ENCODE measurements at regions not wholly inside any gene's neighbourhood (a gene's known extent, or its start where the extent isn't known, plus 50 kb on each side); places are given as distances from the start of the nearest gene placed in this dataset.

- Histone ChIP-seq H3K9me3 (ENCODE audit: control insufficient read depth, low read depth, low read length) (peaks cover 29% of the 10 kb centered on the region), H3K4ac (ENCODE audit: low read depth, low read length) (no peak overlapping the region), H2BK120ac (ENCODE audit: low read depth, low read length, poor library complexity, severe bottlenecking) (no peak overlapping the region), H3K14ac (ENCODE audit: insufficient read depth, low read length) (no peak overlapping the region), H3K23me2 (ENCODE audit: insufficient read length, low read depth, low read length, poor library complexity, severe bottlenecking) (no peaks in the 10 kb centered on the region), H2BK15ac (ENCODE audit: low read depth, low read length) (no peak overlapping the region), H3K4me2 (ENCODE audit: insufficient read depth, insufficient read length, low read length) (no peak overlapping the region), H4K5ac (ENCODE audit: insufficient read length, low read depth, low read length) (no peak overlapping the region), H3K27ac (ENCODE audit: insufficient read length, low read depth, low read length) (no peak overlapping the region), H4K91ac (ENCODE audit: insufficient read length, low read depth, low read length) (no peak overlapping the region), H3K79me2 (ENCODE audit: insufficient read depth, low read length) (no peaks in the 10 kb centered on the region), H3K4me1 (ENCODE audit: insufficient read depth, low read length) (no peaks in the 10 kb centered on the region), H2BK5ac (ENCODE audit: insufficient read length, low read length) (no peak overlapping the region), H3K18ac (ENCODE audit: insufficient read length, low read depth, low read length) (no peak overlapping the region), H3K56ac (ENCODE audit: insufficient read length, low read depth, low read length) (no peak overlapping the region), H2AK5ac (ENCODE audit: insufficient read length, low read length) (no peak overlapping the region), H3T11ph (ENCODE audit: low read length) (no peak overlapping the region), H3K23ac (ENCODE audit: insufficient read length, low read depth, low read length) (no peak overlapping the region), H3K9ac (ENCODE audit: extremely low read depth, insufficient read length, low read length) (no peak overlapping the region), H3K27me3 (ENCODE audit: insufficient read depth, low read length) (no peaks in the 10 kb centered on the region), H2BK12ac (ENCODE audit: insufficient read length, low read depth, low read length) (no peak overlapping the region), H2BK20ac (ENCODE audit: low read depth, low read length, poor library complexity, severe bottlenecking) (no peak overlapping the region), H4K20me1 (ENCODE audit: control insufficient read depth, insufficient read depth, insufficient read length) (no peaks in the 10 kb centered on the region), H3K79me1 (ENCODE audit: insufficient read depth, low read depth, low read length, poor library complexity, severe bottlenecking) (no peaks in the 10 kb centered on the region), H2AFZ (ENCODE audit: low read length) (no peak overlapping the region), H4K8ac (replicated peaks; ENCODE audit: insufficient read length, low read depth, low read length) (no peak overlapping the region)
- no peak for DNase-seq
- H3K36me3 Mint-ChIP-seq (ENCODE audit: insufficient read depth in 1 of 3, low read depth in 3 of 3) = peaks cover 21 to 30% (median 26%) of the 10 kb centered on the region in 3 experiments
- no peak overlapping the region for H3K4me3 Mint-ChIP-seq
- TF ChIP-seq CTCF (conservative IDR thresholded peaks at IDR 0.05) = no peak
- H3K27me3 Mint-ChIP-seq (ENCODE audit: low read depth) = peaks cover 1% of the 10 kb centered on the region
- peaks cover 44 to 53% of the 10 kb centered on the region in 2 experiments for H3K9me3 Mint-ChIP-seq
- no peaks in the 10 kb centered on the region for H3K4me1 Mint-ChIP-seq
- H3K27ac Mint-ChIP-seq = no peak overlapping the region
- no CpG with 5 or more reads among the region's 2 CpGs for WGBS (ENCODE audit: extremely low coverage, insufficient read length, low lambda C conversion rate)
Observed at GRCh38 chr2:105997711-105998110, 196.4 kb downstream of the UXS1 start.
